Activated CD8-positive, alpha-beta memory T cell treated with anti-CD3 and anti-CD28 coated beads, Interleukin-2, amount 50 U/mL, for 4 hours (primary cell): ENCODE measurements at regions not wholly inside any gene's neighbourhood (a gene's known extent, or its start where the extent isn't known, plus 50 kb on each side); places are given as distances from the start of the nearest gene placed in this dataset.
"Not testable (repeated sequence)": the region's sequence is repeated elsewhere in the genome, so short reads cannot be mapped to it uniquely, and the experiment has no call there.

Experiments used
- DNase-seq: peaks from one replicate; pipeline ENCODE4 v3.0.0-alpha.2; 2020

DNA sequence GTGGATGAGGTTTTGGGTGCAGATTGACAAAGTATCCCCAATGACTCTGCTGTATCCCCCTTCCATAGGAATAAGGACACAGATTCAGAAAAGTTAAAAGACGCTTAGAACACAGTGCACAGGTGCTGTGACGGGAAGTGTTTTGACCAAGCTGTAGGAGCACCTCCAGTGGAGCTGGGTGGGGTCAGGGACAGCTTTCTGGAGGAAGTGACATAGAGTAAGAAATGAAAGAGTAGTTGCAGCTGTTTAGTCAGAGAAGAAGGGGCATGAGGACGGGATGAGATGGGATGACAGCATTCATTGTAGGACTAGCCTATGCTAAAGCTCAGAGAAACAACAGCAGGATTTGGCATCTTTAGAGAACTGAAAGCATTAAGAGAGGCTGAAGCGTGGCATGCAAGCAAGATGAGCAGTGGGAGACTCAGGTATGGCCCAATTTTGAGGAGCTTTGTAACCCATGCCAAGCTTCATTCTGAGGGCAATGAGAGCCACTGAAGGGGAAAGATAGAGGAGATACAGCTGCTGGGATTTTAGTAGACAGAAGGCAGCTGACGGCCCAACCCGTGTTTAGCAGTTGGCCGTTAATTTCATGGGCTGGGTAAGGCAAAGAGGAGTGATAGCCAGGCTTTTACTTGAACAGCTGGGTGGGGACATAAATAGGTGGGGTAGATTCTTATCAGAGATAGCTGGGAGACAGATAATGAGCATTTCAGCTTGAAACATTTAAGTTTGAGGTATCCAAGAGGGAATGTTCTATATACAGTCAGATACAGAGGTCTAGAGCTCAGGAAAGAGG, 131.8 kb upstream of the KRAS start:
- DNase-seq, result no peak

DNA sequence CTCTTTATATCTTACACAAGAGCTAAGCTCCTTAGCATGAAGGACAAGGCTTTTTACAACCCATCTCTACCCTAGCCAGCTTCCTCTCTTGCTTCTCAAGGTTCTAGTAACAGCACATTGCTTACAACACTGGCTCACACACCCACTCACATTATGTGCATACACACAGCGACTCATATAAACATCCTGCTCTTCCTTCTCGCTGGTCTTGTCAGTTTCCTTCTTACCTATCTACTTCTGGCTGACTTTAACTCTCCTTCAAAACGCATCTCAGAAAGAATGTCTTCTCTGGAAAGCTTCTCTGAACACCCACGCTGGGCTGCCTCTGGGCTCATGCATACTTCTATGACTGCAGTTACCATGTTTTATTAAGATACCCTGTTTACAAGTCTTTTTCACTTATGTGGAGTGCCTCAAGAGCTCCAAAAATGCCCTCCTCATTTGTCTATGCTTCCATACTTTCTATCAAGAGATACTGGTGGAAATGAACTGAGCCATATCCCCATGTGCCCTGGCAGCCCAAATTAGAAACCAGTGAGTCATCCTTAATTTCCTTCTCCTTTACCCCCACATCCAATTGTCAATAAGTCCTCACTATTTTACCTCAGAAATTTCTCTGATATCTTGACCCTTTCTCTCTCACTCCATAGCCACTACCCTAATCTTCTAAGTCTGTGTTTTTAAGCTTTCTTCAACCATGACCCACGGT, 126.9 kb upstream of the KRAS start:
- no peak for DNase-seq

DNA sequence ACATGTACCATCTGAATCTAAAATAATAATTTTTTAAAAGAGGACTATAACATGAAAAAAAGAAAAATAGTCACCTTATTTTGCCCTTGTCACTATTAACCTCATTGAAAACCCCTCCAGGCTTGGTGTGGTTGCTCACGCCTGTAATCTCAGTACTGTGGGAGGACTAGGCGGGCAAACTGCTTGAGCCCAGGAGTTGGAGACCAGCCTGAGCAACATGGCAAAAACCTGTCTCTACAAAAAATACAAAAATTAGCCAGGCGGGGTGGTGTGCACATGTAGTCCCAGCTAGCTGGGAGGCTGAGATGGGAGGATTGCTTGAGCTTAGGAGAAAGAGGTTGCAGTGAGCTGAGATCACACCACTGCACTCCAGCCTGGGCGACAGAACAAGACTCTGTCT, 126.3 kb upstream of the KRAS start:
- no peak for DNase-seq

DNA sequence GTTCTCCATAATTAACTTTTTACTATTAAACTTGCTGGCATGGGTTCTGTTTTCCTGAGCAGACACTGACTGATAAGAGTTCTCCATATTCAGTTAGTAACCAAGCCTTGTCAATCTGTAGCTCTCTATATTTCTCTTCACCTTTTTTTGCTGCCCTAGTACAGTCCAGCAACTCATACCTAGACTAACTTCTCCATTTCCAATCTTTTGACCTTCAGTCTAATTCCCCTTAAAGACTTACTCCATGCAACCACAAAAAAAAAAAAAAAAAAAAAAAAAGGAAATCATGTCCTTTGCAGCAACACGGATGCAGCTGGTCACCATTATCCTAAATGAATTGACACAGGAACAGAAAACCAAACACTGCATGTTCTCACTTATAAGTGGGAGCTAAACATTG, 125.7 kb upstream of the KRAS start:
- DNase-seq, result no peak

DNA sequence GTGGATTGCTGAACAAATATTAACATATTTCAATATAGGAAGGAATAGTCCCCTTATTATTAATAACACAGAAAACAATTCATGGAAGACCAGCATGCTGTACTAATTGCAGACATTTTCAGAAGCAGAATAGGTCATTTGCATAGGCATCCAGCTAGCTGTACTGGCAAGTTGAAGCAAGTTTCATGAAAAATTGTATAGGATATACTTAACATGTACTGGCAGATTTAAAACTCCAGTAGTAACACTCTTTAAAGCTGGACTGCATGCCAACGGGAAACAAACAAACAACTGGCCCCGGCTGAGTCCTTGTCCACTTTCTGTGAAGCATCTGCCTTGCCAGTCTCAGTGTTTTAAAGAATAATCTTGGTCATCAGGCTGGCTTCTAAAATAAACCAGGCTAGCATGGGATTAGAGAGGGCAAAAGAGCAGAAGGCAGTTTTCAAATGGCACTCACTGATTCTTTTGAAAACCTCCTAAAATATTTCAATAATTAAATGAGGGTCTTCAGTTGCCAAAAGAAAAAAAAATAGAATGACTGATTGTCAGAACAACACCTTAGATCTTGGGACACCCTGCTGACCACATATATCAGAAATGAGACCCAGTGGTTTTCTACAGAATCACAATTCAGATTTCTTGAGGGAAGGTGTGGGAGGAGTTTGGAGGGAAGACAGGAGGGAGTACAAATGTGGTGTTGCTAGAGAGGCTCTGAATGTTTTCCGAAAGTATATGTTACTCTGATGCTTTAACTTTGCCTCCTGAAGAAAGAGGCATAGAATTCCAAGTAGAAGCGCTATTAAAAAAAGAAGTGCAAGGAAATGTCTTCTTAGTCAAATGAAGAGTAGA, 122.5 kb upstream of the KRAS start:
- no peak for DNase-seq

DNA sequence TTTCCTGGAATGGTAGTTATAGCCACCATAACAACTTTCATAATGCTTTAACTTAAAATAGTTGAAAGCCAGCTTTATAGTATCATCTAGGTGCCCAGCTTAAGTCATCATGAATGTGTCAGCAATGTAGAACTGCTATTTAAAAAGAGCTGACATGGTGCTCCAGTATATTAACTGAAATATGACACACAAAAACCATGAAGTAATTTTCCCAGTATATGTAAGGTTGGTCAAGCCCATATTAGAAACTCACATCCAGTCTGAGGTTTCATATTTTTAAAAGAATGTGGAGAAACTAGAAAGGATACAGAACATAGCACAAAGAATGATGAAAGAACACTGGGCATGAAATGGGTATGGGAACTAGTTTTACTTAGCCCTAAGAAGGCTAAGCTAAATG, 121.3 kb upstream of the KRAS start:
- DNase-seq, result no peak

DNA sequence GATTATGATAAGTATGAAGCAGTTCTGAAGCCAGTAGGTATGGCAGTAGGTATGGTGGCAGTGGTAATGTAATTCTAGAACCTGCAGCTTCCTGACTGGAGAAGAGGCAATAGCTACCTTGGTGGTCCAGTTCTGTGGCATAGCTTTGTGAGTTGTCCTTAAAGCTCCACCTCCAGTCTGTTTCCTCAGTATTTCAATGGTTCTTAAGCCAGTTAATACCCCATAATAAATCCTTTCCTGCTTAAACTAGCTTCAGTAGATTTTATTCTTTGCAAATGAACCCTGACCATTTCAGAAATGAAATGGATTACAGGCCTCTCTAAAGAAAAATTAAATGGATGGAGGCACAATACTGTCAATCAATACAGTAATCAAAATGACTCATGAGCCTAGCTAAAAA, 117.8 kb upstream of the KRAS start:
- DNase-seq, result no peak

DNA sequence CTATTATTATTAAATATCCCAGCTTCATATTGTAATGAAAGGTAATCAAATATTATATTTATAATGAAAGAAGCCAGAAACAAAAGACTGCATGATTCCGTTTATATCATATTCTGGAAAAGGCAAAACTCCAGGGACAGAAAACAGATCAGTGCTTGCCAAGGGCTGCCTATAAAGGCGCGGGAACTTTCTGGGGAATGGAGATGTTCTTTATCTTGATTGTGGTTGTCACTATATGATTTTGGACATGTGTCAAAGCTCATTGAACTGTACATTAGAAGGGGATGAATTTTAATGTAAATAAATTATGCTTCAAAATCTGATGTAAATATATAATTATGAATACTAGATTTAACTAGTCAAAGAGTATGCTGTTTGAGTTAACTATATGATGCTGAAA, 115.4 kb upstream of the KRAS start:
- no peak for DNase-seq

DNA sequence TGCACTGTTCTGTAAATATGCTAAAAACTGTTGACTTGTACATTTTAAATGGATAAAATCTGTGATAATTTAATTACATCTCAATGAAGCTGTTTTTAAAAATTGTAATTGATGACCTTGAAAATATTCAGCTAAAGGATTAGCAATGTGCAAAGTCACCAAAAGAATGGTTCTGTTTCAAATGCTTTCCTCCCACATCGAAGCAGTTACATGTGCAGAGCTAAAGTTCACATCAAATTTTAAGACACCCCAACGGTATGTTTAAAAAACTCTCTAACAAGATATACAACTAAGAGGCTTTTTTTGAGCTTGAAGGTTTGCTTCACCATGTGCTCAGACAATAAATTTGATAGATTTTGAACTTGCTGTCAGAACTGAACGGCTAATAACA, 114.6 kb upstream of the KRAS start:
- no peak for DNase-seq

DNA sequence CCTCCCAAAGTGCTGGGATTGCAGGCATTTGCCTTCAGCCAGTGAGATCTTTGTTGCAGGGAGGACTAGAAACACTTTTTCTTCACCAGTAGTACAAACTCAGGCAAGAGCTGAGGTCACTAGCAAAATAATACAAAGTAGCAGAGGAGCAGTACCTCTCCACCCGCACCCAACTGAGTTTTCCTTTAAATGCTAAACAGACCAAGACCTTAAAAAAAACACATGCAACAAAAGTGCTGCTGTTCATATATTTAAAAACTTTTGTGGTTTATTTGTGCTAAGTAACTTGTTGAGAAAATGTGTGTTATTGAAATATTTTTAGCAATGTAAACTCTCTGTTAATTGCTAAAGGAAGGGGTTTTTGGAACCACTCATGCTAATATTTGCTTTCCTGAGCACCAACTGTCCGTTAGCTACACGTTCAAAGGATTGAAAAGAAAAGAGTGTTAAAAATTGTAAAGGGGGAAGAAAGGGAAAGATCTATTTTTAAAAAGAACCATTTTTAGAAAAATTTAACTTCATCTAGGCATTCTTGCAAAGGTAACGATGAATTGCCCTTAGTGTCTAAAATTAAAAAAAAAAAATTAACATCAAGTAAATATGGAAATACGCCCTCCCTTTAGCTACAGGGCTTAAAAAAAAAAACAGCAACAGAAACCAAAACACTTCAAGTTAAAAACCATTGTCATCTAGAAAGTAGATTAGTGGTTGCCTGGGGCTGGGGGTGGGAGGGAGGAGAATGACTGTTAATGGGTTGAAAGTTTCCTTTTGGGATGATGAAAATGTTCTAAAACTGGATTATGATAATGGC, 114.0 kb upstream of the KRAS start:
- DNase-seq, result no peak

DNA sequence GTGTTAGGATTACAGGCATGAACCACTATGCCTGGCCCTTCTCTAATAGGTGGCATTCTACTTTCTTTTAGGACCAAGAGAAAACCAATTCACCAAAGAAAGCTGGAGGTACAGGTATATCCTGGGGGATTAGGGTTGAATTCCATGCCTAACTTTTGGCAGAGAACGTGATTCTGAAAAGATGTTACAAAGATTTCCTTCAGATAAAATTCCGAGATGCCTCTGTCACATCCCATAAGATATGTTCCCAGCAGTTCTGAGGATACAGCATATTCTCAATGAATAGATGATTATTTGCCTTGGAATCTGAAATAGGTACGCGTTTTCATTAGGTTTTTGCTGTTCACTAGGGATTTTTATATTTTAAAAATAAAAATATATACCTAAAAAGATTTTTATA, 111.9 kb upstream of the KRAS start:
- DNase-seq, result no peak

DNA sequence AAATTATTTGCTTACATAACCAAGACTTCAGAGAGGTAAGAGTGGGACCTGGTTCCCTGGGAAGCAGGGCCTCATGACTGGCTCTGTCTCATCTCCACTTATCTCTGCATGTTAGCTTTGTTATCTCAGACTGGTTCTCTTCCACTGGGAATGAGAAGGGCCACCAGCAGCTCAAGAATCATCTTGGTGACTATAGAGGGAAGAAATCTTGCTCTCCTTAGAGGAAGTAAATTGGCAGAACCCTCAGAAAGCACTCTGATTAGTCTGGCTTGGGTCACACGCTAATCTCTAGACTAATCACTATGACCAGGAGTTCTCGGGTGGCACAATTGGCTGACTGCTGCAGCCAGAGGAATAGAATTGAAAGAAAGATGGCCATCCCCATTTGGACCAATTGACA, 110.8 kb upstream of the KRAS start:
- DNase-seq, result no peak

DNA sequence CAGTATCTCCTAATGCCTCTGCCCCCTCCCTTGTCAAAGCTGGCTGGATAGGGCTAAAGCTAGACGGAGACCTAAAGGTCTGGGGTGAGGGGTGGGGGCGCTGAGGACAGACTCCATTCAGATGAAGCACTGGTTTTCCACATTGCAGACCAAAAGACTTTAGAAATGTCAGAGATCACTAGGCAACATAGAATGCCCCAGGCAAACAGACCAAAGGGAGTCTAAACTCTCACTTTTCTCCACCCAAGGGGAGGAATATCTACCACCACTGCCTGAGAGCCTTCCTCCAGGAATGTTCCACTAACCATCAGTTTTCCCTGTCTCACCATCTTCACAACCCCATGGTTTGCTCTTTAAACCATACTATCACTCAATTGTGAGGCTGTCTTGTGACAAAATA, 106.9 kb upstream of the KRAS start:
- DNase-seq, result no peak

DNA sequence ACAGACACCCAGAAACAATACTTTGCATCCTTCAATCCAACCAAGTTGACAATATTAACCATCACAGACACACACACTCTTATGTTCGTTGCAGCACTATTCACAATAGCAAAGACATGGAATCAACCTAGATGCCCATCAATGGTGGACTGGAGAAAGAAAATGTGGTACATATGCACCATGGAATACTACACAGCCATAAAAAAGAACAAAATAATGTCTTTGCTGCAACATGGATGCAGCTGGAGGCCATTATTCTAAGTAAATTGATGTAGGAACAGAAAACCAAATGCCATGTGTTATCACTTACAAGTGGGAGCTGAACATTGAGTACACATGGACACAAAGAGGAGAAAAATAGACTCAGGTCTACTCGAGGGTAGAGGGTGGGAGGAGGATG, 102.2 kb upstream of the KRAS start:
- DNase-seq, result not testable (repeated sequence)

DNA sequence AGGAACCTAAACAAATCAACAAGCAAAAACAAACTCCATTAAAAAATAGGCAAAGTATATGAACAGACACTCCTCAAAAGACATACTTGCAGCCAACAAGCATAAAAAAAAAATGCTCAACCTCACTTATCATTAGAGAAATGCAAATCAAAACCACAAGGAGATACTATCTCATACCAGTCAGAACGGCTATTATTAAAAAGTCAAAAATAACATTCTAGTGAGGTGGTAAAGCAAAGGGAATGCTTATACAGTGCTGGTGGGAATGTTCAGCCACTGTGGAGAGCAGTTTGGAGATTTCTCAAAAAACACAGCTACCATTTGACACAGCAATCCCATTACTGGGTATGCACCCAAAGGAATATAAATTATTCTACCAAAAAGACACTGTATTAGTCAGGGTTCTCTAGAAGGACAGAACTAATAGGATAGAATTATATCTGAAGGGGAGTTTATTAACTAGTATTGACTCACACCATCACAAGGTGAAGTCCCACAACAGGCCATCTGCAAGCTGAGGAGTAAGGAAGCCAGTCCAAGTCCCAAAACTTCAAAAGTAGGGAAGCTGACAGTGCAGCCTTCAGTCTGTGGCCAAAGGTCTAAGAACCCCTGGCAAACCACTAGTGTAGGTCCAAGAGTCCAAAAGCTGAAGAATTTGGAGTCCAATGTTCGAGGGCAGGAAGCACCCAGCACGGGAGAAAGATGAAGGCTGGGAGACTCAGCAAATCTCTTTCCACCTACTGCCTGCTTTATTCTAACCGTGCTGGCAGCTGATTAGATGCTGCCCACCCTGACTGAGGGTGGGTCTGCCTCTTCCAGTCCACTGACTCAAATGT, 101.6 kb upstream of the KRAS start:
- DNase-seq, result no peak

DNA sequence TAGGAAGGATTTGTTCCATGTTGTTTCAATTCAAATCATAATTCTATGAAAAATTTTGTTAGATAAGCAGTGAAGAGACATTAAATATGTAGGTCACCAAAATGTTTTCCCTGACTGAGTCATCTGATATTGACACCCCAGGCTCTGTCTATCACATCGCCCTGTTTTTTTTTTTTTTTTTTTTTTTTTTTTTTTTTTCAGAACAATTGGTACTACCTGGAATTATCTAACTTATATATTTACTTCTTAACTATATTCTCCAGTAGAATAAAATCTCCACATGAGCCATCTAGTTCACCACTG, 97.8 kb upstream of the KRAS start:
- DNase-seq, result no peak

DNA sequence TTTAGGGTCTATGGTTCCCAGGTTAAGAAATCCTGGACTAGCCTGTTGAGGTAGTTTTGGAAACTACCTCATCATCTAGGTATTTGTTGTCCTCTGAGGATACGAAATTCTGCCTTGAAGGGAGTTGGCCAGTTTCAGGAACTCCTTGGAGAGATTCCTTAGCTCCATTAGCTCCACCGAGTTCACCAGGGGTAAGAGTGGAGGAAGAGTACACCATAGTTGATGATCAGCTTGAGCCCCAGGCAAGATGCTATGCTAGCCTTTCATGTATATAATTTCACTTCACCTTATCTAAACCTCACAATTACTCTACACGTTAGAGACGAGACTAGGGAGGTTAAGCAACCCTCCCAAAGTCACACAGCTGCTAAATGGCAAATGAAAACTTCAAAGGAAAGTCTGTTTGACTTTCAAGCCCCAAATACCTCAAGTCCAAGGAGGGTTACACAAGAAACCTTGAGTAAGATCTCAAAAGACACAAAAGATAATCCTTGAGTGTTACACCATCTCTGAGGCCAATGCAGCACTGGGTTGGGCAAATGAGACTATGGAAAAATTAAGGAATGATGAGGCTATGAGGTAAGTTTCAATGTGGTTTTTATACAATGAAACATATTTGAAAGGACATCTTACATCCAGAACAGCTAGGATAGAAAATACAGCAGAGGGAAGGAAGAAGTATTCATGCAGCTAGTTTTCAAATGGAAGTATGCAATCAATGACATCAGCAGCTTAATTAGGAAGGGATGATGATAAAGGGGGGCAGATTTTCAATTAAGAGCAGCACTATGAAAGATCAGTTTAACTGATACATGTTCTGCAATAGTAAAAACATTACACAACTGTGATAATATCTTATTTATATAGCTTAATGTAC, 97.2 kb upstream of the KRAS start:
- no peak for DNase-seq

DNA sequence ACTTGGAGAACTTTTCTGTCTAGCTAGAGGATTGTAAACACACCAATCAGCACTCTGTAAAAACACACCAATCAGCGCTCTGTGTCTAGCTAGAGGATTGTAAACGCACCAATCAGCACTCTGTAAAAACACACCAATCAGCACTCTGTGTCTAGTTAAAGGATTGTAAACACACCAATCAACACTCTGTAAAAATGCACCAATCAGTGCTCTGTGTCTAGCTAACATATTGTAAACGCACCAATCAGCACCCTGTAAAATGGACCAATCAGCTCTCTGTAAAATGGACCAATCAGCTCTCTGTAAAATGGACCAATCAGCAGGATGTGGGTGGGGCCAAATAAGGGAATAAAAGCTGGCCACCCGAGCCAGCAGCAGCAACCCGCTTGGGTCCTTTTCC, 91.1 kb upstream of the KRAS start:
- not testable (repeated sequence) for DNase-seq

DNA sequence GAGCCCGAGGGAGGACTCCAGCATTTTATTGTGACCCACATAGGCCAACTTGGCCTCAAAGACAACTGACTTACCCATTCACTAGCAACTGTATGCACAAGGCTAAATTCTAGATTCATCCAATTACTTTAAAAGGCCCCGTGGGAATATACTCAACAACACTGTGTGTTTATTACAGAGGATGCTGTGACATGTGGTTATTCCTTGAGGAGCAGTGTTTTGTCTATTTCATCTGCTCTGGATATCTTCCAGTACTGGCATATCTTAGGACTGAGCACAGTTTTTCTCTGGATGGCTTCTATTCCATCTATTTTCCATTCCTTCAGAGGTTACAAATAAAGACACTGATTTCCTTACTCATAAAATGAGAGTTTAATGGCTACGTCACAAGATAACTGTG, 87.2 kb upstream of the KRAS start:
- no peak for DNase-seq

DNA sequence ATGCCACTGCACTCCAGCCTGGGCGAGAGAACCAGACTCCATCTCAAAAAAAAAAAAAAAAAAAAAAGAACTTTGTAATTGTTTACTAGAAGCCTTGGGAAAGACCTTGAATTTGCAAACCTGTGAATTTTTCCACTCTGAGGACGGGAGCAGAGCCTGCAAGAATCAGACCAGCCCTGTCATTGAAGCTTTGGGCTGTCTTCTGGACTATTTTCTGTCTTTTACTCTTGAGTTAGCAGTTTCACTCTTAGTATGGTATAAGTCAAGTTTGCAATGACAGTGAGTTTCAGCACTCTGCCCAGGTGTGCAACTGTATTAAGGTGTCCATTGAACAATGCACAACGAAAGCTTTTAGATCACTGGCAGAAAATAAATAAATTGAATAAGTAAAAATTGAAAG, 81.4 kb upstream of the KRAS start:
- DNase-seq, result no peak

DNA sequence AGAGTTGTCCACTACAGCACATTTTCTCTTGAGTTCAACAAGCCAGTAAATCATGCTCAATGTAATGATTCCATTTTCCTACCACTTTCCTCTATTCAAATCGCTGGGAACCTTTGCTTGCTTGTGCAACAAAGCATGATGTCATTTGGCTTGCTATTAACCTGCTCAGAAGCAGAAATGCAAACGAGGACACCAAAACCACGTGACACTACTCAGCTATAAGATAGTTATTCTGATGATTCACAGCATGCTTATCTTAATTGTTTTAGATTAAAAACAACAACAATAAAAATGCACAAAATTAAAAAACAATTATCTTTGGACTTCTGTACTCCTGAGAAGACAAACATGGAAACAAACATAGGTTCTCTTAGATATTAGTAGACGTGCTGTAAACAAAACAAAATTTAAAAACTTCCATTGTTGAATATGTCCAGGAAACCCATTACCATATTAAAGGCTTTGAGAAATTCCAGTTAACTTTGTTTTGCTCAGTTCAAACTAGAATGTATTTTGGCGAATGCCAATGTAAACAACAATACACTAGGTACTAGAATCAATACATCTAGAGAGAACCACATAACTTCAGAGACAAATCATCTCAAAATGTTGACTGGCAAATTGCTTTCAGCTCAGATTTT, 77.5 kb upstream of the KRAS start:
- DNase-seq, result no peak
